Mesodermal cell (in vitro differentiated cells): ENCODE measurements at regions not wholly inside any gene's neighbourhood (a gene's known extent, or its start where the extent isn't known, plus 50 kb on each side); places are given as distances from the start of the nearest gene placed in this dataset.
A peak's percentile ranks its signal among the peaks of the same experiment; 100 is the strongest.

ENCODE experiments used
- H3K27ac ChIP-seq: 2 replicates; pipeline ENCODE4 v1.7.0; 2013; ENCODE audit warnings: mild to moderate bottlenecking, low read depth, low read length, moderate library complexity; ENCODE audit not compliant: severe bottlenecking
- H3K36me3 ChIP-seq: 2 replicates; pipeline ENCODE4 v1.7.1; 2013; ENCODE audit warnings: mild to moderate bottlenecking, low read length, moderate library complexity; ENCODE audit not compliant: control insufficient read depth, insufficient read depth
- H3K4me1 ChIP-seq: one replicate; pipeline ENCODE4 v1.7.1; 2013; ENCODE audit warnings: mild to moderate bottlenecking, low read length; ENCODE audit not compliant: insufficient read depth, control insufficient read depth, poor library complexity, severe bottlenecking
- H3K4me3 ChIP-seq: 2 replicates; pipeline ENCODE4 v1.7.0; 2013; ENCODE audit warnings: low read length, control low read depth, mild to moderate bottlenecking; ENCODE audit not compliant: insufficient read depth, poor library complexity, severe bottlenecking; ENCODE audit errors: extremely low read depth
- H3K9me3 ChIP-seq: 2 replicates; pipeline ENCODE4 v1.7.1; 2013; ENCODE audit warnings: mild to moderate bottlenecking, low read length, moderate library complexity; ENCODE audit not compliant: control insufficient read depth
- WGBS, 2 experiments: methylation state at CpG; one replicate each; pipeline ENCODE4 v1.1.5; 2013; ENCODE audit warnings: missing lambda C conversion rate in 2 of 2; ENCODE audit not compliant: insufficient coverage in 2 of 2; 5-methylcytosine and 5-hydroxymethylcytosine counted together

- Histone ChIP-seq H3K27ac (peak overlapping the region; percentile 94), H3K4me3 (peak overlapping the region; percentile 37), H3K9me3 (peaks cover 6% of the 10 kb centered on the region), H3K4me1 (peaks cover 25% of the 10 kb centered on the region), H3K36me3 (no peaks in the 10 kb centered on the region)
- WGBS, 2 experiments, result 20 to 22% methylated on average over 18 to 22 of the region's 26 CpGs
Observed at GRCh38 chr5:56481428-56482357, 248.6 kb upstream of the ANKRD55 start.

GRCh38 chr5:56480705-56481427, 247.7 kb upstream of the ANKRD55 start:
- WGBS, 2 experiments, result 2% methylated on average over 24 to 39 of the region's 62 CpGs
- peaks cover 6% of the 10 kb centered on the region for H3K9me3 ChIP-seq
- peak overlapping the region; percentile 37 for H3K4me3 ChIP-seq
- no peaks in the 10 kb centered on the region for H3K36me3 ChIP-seq
- H3K27ac ChIP-seq, result peak overlapping the region; percentile 94
- H3K4me1 ChIP-seq, result peaks cover 33% of the 10 kb centered on the region

- Histone ChIP-seq H3K36me3 (no peaks in the 10 kb centered on the region), H3K9me3 (peaks cover 6% of the 10 kb centered on the region), H3K27ac (peak overlapping the region; percentile 94), H3K4me1 (peaks cover 36% of the 10 kb centered on the region), H3K4me3 (peak overlapping the region; percentile 37)
- WGBS, 2 experiments, result 26 to 28% methylated on average over 8 to 10 of the region's 15 CpGs
Observed at GRCh38 chr5:56480078-56480704, 247.1 kb upstream of the ANKRD55 start.

GRCh38 chr5:56479696-56480077, 246.6 kb upstream of the ANKRD55 start:
- no peak overlapping the region for H3K4me3 ChIP-seq
- H3K36me3 ChIP-seq, result no peaks in the 10 kb centered on the region
- H3K4me1 ChIP-seq, result peaks cover 36% of the 10 kb centered on the region
- peaks cover 6% of the 10 kb centered on the region for H3K9me3 ChIP-seq
- peak overlapping the region; percentile 94 for H3K27ac ChIP-seq
- WGBS, 2 experiments, result 77 to 85% methylated on average over 5 to 9 of the region's 9 CpGs

GRCh38 chr5:56479126-56479525, 246.0 kb upstream of the ANKRD55 start:
- Histone ChIP-seq H3K36me3 (no peaks in the 10 kb centered on the region), H3K4me1 (peaks cover 36% of the 10 kb centered on the region), H3K4me3 (no peak overlapping the region), H3K27ac (no peak overlapping the region), H3K9me3 (peaks cover 6% of the 10 kb centered on the region)
- WGBS, 2 experiments, result 95 to 100% methylated on average over 1 to 2 of the region's 3 CpGs

- Histone ChIP-seq H3K4me1 (peaks cover 36% of the 10 kb centered on the region), H3K27ac (no peak overlapping the region), H3K36me3 (no peaks in the 10 kb centered on the region), H3K9me3 (peaks cover 2% of the 10 kb centered on the region), H3K4me3 (no peak overlapping the region)
- WGBS, 2 experiments, result 100% methylated on average over 2 of the region's 3 CpGs; no CpG with 5 or more reads in 1 of the 2 experiments
Observed at GRCh38 chr5:56478062-56478461, 244.9 kb upstream of the ANKRD55 start.

- Histone ChIP-seq H3K4me3 (no peak overlapping the region), H3K27ac (no peak overlapping the region), H3K4me1 (peaks cover 41% of the 10 kb centered on the region), H3K36me3 (no peaks in the 10 kb centered on the region), H3K9me3 (no peaks in the 10 kb centered on the region)
- WGBS, 2 experiments, result 40 to 86% methylated on average over 1 to 5 of the region's 5 CpGs
Observed at GRCh38 chr5:56476487-56476856, 243.3 kb upstream of the ANKRD55 start.

GRCh38 chr5:56475689-56476486, 242.8 kb upstream of the ANKRD55 start:
- no peaks in the 10 kb centered on the region for H3K9me3 ChIP-seq
- H3K4me3 ChIP-seq, result no peak overlapping the region
- 85 to 100% methylated on average over 2 to 4 of the region's 4 CpGs for WGBS, 2 experiments
- H3K4me1 ChIP-seq, result peaks cover 42% of the 10 kb centered on the region
- no peaks in the 10 kb centered on the region for H3K36me3 ChIP-seq
- peak overlapping the region; percentile 47 for H3K27ac ChIP-seq

GRCh38 chr5:56471707-56472106, 238.6 kb upstream of the ANKRD55 start:
- H3K36me3 ChIP-seq, result no peaks in the 10 kb centered on the region
- 89 to 100% methylated on average over 1 of the region's 2 CpGs for WGBS, 2 experiments
- peaks cover 31% of the 10 kb centered on the region for H3K4me1 ChIP-seq
- H3K9me3 ChIP-seq, result no peaks in the 10 kb centered on the region
- H3K27ac ChIP-seq, result no peak overlapping the region
- H3K4me3 ChIP-seq, result no peak overlapping the region

GRCh38 chr5:56470007-56470406, 236.9 kb upstream of the ANKRD55 start:
- Histone ChIP-seq H3K4me3 (no peak overlapping the region), H3K9me3 (no peaks in the 10 kb centered on the region), H3K27ac (no peak overlapping the region), H3K36me3 (no peaks in the 10 kb centered on the region), H3K4me1 (peaks cover 32% of the 10 kb centered on the region)
- 93 to 95% methylated on average over 6 to 7 of the region's 7 CpGs for WGBS, 2 experiments
